ENCODE measurements at regions not wholly inside any gene's neighbourhood (a gene's known extent, or its start where the extent isn't known, plus 50 kb on each side); places are given as distances from the start of the nearest gene placed in this dataset.
"Not testable (repeated sequence)": the region's sequence is repeated elsewhere in the genome, so short reads cannot be mapped to it uniquely, and the experiment has no call there.

DNA sequence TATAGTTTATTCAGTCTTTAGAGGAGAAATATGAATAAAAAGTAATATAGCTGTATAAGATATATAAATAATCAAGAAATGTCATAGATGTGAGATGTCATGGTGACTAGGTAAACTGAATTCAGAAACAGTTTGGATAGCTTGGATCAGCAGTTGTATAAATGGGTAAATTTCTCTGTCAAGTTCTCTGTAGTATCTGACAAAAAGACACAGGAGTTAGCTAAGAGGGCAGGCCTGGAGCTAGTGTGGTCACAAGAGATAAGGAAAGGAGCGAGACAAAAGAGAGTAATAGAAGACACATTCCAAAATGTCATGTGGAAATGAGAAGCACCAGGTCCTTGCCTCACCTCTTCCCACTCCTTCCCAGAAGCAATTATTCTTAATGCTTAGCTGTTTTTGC lies 349.0 kb downstream of the LMO7 start:
- DNase-seq: no peak

DNA sequence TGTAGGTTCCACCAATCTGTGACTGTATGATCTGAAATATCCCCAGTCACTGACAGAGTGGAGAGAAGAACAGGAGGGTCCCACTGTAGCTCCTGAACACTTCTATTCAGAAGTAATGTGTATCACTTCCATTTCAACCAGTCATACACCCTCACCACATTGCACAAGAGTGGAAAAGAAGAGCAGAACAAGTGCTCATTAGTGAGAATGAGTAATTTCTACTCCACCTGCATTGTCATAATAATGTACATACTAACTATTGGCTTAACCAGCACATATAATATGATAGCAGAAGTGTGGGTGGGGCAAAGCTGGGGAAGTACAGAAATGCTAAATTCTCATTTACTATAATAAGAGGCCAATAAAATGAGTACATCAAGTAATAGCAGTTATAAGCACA lies 342.7 kb downstream of the LMO7 start:
- no peak for DNase-seq

DNA sequence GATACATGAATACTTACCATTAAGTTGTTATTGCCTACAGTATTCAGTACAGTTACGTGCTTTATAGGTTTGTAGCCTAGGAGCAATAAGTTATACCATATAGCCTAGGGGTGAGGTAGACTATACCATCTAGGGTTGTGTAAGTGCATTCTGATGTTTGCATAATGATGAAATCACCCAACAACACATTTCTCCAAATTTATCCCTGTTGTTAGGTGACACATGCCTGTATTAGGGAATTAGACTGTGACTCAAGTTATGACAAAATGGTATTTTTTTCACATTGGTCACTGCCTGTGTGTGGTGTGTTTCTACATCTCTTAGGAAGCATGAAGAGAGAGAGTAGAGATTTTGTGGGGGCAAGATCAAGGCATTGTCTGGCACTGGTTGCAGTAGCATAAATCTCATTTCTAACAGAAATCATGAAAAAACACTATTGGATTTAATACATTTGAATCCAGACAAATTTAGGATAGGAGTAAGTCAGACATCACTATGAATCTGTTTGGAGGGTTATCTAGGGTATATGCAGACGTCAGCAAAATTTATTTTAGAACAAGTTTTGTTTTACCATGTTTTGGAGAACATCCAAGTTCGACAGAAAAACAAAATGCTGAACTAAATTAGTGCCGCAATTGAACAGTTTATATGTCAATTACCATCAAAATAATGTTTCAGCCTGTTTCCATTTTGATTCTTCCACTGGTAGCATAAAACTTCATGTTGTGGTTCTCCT lies 332.1 kb downstream of the LMO7 start:
- DNase-seq: peak; percentile 65

DNA sequence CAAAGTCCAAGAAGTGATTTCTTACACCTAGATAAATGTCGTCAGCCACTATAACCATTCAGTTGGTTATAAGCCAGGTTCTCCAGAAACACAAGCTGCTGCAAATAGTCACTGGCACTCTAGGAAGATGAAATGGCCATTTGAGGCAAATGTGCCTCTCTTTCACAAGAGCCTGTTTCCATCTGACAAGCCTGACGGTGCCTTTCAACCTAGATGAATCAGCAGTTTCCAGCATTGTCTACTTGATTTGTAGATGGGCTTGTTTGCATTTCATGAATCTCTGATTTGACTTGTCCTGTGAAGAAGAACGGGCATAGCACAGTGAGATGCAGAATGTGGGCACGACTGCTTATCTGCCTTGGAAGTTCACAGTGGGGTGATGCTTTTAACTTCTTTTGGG lies 327.2 kb downstream of the LMO7 start:
- DNase-seq: no peak

DNA sequence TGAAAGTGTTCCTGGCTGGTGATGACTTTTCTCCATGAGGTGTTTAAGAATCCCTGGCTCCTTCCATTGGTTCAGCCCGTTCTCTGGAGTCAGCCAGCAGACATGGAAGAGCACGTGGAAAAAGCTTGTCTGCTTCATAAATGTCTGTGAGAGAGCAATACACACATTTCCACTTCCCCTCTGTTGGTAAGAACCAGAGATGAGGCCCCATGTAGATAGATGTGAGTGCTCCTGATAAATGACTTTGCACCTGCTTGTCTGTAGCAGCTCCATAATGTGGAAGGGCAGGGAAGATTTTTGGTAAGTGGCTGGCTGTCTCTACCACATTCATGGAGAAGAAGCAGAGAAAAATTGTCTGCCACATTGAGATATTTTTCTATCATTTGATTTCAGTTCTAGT lies 325.8 kb downstream of the LMO7 start:
- DNase-seq: no peak

DNA sequence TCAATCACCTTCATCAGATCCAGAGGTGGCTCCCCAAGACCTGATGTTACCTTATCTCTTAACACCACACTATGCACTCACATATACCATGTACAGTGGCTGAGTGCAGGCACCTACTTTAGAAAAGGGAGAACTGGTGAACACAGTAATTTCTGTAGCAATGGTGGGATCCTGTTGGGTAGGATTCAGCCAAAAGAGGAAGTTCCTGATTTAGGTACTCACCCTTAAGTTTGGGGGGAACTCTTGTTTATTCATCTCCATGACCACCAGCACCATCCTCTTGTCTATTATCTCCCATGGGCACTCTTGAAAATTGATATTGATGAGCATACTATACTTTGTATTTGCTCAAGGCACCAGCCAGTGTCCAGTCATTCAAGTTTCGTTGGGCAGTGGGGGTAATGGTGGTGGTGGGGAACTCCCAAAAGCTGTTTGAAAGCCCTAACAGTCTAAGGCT lies 324.4 kb downstream of the LMO7 start:
- DNase-seq: no peak

DNA sequence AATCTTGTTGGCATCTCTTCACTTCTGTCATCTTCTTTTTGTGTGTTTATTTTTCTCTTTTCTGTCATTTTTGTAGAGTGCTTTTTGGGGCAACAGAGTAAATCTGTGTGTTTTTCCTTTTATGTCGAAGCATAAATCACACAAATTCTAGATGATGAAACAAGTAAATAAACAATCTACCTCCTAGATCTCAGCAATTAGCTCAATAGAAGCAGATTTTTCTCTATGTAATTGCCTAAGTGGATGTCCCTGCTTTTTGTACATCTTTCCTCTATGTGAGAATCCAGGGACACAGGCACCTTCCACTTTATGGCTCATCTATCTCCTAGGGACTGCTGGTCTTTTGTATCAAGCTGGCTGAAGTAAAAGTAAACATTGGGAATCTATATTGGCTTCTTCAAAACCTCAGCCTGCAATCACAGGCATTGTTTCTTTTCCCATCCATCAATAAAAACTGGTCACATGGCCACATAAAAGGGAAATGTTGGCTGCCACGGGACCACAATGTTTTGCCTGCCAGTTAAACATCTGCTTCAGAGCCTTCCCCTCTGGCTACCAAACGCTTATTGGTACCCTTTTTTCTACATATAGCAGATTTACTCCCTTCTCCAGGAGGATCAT lies 323.8 kb downstream of the LMO7 start:
- DNase-seq: no peak

DNA sequence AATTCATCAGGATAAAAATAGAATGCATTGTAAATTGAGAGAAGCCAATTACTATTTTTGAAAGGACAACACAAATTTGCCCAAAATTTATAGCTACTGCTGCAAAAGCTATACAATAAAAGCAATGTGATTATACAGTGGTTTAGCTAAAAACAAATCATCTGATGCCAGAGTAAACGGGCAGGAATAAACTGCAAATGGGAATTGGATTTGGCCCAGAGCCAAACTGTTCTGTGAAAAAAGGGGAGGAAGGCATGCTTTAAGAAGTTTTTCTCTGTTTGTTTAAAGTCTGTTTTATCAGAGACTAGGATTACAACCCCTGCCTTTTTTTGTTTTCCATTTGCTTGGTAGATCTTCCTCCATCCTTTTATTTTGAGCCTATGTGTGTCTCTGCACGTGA lies 317.5 kb downstream of the LMO7 start:
- DNase-seq: not testable (repeated sequence)

DNA sequence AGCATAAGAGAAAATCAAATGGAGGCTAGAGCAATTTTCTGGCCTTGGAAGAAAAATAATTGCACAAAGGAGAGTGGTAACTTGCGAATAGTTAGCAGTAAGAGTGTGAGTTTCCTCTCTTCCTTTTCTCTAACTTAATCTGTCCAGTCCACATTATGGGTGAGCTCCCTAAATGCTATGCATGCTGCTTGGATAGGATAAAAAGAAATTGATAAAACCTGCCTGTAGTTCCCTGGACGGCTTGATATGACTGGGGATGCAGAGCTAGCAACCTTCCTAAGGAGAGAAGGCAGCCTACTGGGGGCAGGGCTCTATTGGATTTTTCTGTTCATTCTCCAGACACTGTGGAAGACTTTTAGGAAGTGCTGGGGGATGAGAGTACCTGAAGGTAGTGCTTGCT lies 311.3 kb downstream of the LMO7 start:
- no peak for DNase-seq

DNA sequence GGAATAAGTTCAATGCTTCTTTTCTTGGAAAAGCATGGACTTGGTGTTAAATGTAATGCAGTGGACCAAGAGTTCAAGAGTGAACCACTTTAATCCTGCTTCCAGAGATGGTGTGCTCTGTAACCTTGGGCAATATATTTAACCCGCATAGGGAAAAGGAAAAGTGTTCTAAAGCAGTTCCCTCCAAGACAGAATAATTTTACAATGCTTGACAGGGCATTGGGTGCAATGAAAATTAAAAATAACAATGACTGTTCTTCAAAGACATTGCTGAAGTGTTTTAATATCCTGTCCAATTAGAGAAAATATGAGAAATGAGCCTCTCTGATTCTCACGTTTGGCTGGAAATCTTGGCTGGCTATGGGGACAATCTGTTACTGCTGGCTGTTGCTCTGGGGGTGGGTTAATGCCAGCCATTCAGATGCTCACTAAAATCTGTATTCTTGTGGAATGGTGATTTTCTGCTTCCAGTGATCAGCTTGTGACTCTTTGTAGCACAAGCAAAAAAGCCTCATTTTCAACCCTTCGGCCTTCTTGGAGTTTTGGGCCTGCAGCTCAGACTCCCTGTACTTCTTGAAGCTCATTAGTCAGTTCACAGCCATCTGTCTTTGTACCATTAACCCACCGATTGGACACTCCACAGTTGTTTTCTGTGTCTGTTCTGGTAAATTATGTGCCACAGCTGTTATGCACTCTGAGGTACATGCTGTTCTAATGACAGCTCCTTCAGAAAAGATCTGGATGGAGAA lies 310.6 kb downstream of the LMO7 start:
- no peak for DNase-seq

DNA sequence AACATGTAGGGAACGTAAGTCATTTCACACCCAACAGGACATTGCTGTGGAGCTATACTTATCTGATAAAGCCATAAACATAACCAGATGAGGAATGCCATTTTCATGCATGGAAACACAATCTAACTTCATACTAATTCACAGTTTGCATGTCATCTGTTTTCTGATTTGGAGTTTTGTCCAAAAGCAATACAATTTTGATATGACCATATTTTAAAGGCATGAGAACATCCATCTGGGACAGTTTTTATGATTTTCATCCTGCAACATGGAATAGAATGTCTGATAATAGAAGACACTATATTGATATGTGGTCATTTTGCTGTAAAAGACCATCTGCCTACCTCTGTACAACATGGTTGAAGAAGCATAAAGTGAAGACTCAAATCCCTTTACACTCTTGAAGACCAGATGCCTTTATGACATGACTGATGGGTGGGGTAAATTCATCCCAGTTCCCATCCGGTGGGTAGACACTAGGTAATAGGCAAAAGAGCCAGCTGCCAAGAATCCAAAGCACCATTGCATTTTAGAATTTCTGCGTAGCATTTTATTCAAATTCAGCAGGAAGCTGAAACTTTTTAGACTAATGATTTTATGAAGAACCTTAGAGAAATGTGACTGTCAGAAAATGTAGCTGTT lies 309.8 kb downstream of the LMO7 start:
- no peak for DNase-seq

DNA sequence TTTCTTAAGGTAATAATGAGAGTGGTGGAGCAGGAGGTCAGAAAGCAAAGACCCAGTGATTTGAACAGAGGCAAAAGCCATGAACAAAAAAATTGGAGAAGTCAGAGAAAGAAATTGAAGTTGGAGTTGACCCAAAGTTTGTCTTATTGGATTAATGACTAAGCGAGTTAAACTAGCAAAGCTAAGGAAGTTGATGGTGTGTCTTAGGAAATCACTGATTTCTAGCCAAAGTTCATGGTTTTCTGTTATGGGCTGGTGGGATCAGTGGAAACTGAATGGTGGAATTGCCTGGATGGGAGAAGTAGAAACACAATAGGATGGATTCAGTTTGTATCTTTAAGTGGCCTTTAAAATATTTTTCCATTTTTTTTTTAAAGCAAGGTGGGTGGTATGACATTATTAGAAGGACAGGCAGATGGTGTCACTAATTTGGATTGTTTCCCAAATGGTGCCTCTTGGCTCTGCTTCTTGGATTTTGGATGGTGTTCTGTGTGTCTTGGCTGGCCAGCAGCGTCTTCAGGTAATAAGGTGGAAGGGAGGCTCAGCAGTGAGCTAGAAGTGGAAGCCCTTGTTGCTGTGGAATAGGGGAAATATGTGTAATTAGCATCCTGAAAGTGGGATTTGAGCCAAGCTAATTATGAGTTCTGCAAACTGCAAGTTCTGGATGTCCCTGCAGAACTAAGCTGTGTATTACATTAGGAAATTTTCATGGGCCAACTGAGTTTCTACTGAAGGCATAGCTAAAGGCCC lies 302.9 kb downstream of the LMO7 start:
- peak; percentile 15 for DNase-seq

DNA sequence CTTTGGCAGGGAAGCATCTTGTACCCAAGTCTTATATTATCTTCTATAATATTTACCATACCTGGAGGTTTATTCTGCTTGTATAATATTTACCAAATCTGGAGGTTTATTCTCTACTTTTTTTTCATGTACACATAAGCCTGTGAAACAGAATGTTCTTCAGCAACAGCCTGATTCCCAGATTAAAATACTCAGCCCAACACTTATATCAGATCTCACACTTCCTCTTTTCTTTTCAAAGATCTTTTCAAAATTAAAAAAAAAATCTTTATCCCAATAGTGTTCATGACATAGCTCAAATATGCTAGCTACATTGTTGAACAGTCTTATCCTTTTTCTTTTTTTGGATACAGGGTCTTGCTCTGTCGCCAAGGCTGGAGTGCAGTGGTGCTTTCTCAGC lies 300.7 kb downstream of the LMO7 start:
- no peak for DNase-seq

DNA sequence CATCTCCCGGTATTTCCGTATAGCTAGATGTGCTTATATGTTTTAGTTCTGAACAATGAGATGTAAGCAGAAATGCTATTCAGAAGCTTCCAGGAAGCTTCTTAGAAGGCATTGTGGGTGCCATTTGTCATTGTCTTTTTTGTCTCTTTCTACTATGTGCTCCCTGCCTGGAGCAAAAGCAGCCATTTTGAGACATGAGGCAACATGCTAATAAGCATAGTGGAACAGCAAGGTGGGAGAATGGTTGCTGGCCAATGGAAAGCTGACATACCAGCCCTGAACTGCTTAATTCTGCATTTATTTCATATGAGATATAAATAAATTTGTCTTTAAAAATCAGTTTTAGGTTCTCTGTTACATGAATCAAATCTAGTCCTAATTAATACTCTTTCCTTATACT lies 299.7 kb downstream of the LMO7 start:
- no peak for DNase-seq

DNA sequence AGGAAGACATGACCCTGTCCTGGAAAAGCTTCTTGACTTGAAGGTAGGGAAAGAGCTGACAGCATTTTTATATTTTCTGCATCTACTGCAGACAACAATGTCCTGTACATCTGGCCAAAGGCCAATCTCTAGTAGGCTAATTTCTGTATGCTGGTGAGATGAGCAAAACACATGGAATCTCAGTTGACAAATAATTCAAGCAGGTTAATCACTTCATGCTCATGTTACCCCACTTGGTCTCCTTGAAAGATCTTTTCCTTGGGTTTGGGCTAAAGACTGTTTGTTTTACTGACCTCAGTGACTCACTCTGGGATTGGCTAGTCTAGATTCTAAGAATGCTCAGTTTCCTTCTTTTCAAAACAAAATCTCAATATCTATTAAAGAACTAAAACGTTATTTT lies 298.8 kb downstream of the LMO7 start:
- peak; percentile 59 for DNase-seq

DNA sequence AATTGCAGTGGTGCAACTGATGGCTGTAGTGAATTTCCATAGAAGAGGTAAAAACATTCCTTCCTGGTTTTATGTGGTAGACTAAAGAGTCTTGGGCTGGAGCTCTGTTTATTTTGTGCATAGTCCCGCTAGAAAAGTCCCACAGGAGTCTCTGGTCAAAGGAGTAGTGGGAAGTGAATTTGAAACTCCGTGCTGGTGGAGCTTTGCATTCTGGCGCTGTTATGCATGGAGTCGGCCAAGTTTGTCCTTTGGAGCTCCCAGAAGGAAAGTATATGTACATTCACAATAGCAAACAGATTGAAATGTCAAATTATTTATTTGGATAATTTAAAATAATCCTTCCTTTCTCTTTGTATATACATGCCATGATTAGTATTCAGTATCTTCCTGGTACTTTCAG lies 296.5 kb downstream of the LMO7 start:
- no peak for DNase-seq

DNA sequence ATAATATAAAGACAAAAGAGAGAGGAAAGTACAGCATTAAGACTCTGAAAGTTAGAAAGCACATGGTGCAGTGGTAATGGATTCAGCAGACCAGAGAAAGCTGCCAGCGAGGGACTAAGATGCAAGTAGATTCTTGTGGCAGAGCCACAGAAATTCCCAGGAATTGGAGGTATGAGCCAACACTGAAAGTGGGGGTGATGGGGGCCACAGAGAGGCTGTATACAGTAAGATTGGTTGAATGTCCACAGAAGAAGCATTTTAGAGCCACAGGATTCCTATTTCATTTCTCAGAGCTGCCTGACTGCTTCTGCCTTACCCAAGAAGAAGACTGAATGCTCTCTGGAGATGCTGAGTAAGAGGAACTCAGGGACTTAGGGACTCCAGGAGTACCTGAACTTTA lies 295.0 kb downstream of the LMO7 start:
- peak; percentile 37 for DNase-seq

DNA sequence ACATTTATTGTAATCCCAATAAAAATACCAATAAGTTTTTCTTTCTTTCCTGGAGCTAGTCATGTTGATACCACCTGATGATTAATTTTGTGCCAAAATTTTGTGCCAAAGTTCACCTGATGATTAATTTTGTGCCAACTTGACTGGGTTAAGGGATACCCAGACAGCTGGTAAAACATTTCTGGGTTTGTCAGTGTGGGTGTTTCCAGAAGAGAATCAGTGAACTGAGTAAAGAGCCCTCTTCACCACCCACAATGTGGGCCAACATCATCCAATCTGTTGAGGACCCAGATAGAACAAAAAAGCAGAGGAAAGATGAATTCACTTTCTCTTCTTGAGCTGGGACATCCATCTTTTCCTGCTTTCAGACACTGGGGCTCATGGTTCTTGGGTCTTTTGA lies 292.9 kb downstream of the LMO7 start:
- DNase-seq: no peak

DNA sequence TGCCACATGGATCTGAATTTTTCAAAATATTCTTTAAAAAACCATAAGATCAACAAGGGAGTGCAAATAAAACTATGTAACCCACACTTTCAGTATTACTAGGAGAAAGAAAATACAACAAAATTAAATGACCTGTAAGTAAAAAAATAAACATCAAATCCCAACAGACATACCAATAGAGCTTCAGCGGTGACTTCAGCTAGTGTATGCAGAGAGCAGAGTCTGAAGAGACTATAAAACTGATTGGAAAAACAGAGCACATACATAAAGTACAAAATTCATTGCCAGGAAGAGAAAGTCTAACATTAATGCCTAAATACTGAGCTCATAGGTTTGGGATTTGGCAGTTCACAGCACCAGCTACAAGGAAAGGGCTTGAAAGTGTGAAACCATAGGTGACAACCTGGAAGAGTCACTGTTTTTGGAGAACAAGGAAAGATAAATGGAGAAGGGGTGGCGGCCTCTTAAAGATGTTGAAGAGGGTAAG lies 291.1 kb downstream of the LMO7 start:
- DNase-seq: no peak

DNA sequence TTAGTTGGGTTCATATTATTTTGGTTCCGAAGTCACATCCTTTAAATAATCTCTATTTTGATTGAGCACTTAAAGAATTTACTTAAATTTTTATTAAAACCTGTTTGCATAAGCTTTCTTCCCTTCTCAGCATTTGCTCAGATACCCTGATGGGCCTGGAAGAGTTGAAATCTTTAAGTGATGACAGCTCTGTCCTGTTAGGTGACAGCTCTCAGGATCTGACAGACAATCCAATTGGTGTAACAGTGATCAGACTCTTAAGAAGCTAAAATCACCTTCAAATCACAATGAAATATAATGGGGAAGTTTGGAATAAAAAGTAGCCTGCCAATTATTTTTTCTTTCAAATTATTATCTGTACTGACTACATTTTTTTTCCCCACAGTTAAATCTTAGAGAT lies 284.4 kb downstream of the LMO7 start:
- no peak for DNase-seq

DNA sequence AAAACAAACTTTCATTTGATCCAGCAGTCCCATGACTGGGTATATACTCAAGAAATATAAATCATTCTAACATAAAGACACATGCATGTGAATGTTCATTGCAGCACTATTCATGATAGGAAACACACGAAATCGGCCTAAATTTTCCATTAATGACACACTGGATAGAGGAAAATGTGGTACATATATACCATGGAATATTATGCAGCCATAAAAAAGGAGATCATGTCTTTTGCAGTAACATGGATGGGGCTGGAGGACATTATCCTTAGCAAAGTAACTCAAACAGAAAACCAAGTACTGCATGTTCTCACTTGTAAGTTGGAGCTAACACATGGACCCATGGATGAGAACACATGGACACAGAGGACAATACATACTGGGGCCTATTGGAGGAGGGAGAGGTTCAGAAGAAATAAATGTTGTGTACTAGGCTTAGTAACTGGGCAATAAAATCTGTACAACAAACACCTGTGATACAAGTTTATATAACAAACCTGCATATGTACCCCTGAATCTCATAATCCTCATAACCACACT lies 283.6 kb downstream of the LMO7 start:
- DNase-seq: no peak

DNA sequence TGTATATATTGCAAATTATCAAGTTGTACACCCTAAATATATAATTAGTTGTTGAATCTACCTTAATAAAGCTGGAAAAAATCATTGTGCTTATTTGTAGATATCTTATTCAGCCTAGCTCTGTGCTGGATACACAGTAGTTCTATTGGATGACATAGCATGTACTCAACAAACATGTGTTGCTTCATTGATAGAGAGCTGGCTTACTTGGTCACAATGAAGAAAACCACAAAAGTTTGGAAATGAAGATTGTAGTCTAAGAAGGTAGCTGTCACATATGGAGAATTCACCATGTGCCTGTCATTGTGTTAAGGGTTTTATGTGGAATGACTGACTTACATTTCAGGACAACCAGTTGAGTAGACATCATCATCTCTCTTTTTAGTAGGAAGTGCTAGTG lies 278.9 kb downstream of the LMO7 start:
- no peak for DNase-seq

Measured in fibroblast of skin of right quadriceps (primary cell).